ENCODE measurements at regions not wholly inside any gene's neighbourhood (a gene's known extent, or its start where the extent isn't known, plus 50 kb on each side); places are given as distances from the start of the nearest gene placed in this dataset.

GRCh38 chr1:25113086-25113485, 119.2 kb downstream of the SYF2 start:
- TF ChIP-seq EZH2 (IDR thresholded peaks at IDR 0.05; ENCODE audit: borderline replicate concordance) (no peak), CTCF (IDR thresholded peaks at IDR 0.05; ENCODE audit: poor library complexity) (no peak)
